ENCODE measurements at regions not wholly inside any gene's neighbourhood (a gene's known extent, or its start where the extent isn't known, plus 50 kb on each side); places are given as distances from the start of the nearest gene placed in this dataset.
"Not testable (repeated sequence)": the region's sequence is repeated elsewhere in the genome, so short reads cannot be mapped to it uniquely, and the experiment has no call there.

DNA sequence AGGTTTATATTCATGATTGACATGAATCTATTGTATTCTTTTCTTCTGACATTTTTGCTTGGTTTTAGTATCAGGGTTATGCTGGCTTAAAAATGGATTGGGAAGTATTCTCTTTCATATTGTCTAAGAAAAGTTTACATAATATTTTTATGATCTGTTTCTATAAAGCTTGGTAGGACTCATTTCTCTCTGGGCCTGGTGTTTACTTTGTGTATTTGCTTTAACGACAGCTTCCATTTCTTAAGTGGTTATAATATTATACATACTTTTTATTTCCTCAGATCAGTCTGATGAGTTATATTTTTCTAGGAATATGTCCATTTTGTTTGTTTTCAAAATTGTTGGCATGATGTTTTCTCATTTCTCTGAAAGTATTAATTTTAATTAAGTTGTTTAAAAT is 117.9 kb upstream of the IL12A start:
- DNase-seq (ENCODE audit: low read depth): no peak

DNA sequence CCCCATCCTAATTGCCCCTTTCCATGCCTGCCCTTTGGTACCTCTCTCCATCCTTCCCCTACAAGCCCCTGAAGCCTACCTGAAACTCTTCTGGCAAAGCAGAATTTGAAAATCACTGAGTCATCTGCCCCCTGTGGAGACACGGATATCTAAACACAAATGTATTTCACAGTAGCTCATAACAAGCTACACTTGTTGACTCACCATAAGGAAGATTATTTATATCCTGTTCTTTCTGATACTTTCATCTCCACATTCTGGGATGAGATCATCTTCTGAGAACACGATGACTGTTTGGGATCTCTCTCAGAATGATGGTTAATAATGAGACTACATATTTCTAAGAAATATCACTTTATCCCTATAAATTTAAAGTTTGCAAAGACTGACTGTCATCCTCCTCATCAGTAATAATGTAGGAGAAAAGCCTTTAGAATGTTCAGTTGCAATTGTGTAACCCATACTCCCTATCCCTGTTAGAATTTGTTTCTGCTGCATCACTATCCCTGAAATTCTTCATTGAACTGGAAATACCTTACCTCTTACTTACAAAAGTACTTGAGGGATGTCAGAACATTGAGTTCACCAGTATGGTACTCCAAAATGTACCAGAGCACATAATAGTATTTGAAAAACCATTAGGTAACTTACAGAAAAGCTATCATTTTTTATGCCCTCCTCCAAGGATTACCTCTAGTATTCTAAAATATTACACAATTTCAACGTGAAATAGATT is 116.1 kb upstream of the IL12A start:
- no peak for DNase-seq (ENCODE audit: low read depth)

DNA sequence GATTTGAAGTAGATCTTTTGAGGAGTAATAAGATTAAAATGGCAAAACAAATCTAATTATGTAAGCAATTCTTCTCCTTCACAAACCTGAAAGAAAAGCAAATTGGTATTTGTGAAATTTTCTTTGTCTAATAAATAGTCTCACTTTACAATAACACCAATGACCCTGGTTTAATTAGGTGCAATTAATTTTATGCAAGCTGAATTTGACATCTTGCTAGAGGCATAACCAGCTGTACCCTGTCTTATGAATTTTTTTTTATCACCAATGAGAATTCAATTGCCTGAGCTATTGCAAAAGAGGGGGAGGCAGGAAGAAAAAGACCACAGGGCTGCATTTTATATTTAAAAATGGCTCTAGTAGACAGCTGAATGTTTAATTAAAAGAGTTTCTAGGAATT is 113.5 kb upstream of the IL12A start:
- no peak for DNase-seq (ENCODE audit: low read depth)

DNA sequence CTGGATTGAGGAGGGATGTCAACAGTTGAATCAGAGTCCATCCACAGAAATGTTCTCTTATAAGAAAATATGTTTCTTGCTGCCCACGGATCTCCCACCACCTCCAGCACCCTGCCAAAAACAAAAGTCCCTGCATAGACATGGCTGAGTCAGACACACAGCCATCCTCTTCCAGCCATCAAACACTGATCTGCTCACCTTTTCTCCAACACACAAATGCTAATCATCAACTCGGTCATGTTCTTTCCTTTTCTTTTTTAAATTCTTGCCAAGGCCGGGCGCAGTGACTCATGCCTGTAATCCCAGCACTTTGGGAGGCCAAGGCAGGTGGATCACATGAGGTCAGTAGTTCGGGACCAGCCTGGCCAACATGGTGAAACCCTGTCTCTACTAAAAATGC is 110.7 kb upstream of the IL12A start:
- no peak for DNase-seq (ENCODE audit: low read depth)

DNA sequence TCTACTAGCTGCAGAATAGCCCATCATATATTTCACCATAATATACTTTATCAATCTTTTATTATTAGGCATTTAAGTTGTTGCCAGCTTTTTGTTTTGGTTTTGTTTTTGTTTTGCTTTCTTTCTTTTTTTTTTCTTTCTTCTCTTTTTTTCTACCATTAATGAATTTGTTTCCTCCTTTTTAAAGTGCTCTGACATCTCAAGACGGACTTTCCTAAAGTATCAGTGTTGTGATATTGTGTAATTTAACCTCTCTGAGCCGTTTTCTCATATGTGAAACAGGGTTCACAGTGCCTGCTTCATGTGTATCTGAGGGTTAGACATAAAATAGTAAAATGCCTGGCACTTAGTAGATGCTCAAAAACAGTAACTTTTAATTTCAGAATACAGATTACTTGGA is 109.5 kb upstream of the IL12A start:
- no peak for DNase-seq (ENCODE audit: low read depth)

DNA sequence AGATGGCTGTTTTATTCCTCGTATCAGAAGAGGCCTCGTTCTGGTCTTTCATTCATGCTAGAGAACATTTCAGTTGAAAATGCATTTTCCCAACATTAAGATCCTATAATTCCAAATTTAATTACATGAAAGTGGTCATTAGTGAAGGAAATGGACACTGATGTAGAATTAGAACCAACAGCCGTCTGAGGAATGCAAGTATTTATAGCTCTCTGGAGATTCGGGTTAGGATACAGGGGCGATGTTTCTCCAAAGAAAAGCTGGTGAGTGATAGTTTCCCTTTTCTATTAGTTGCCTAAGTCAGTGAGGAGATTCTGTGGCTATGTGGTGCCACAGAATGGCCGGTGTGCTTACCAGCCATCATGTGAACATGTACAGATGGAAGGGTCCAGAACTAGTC is 109.0 kb upstream of the IL12A start:
- no peak for DNase-seq (ENCODE audit: low read depth)

DNA sequence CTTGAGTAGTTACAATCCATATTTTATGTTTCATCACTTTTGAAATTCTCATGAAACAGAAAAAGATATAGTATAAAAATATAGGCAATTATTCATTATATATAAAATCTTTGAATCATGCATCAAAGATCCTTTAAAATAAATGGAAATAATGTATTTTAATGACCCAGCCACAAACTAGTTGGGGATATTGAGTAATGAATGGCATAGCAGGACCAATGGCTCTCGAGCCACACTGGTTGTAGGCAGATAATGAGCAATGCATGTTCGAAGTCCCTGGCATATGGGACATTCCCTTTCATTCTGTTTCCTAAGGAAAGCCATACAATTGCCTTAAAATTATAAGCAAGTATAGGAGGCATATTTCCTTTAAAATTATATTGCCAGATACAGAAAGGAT is 107.4 kb upstream of the IL12A start:
- DNase-seq (ENCODE audit: low read depth): no peak

DNA sequence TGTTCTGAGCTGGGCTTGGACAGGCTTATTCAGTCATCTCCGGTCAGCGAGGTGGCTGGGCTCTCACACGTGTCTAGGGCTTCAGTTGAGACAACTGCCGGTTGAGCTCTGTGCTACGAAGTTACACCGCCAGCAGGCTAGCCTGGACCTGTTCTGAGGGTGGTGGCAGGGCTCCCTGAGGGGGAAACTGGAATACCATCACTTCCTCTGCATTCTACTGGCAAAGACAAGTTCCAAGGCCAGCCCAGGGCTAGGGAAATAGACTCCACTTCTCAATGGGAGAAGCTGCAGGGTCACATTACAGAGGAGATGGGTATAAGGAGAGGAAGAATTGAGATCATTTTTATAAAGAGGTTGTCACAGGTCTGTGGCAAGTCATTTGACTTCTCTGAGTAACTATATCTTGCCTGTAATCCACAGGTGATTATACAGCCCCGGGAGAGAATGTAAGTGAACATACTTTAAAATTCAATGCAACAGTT is 106.8 kb upstream of the IL12A start:
- no peak for DNase-seq (ENCODE audit: low read depth)

DNA sequence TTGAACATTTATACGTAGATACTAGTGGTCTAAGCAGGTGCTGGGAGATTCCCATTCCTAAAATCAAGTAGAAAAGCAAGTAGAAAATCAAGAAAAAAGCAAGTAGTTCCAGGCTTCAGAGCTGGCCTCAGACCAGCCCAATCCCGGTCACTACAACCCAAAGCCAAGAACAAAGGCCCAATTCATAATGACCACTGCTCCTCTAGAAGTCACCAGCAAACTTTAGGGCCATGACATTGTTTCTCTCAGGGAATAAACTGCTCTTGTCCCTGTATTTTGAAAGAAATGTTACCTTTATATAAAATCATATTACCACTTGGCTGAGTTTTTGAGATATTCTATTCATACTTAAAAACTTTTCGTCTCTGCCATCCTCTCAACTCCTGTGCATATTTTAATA is 106.3 kb upstream of the IL12A start:
- no peak for DNase-seq (ENCODE audit: low read depth)

DNA sequence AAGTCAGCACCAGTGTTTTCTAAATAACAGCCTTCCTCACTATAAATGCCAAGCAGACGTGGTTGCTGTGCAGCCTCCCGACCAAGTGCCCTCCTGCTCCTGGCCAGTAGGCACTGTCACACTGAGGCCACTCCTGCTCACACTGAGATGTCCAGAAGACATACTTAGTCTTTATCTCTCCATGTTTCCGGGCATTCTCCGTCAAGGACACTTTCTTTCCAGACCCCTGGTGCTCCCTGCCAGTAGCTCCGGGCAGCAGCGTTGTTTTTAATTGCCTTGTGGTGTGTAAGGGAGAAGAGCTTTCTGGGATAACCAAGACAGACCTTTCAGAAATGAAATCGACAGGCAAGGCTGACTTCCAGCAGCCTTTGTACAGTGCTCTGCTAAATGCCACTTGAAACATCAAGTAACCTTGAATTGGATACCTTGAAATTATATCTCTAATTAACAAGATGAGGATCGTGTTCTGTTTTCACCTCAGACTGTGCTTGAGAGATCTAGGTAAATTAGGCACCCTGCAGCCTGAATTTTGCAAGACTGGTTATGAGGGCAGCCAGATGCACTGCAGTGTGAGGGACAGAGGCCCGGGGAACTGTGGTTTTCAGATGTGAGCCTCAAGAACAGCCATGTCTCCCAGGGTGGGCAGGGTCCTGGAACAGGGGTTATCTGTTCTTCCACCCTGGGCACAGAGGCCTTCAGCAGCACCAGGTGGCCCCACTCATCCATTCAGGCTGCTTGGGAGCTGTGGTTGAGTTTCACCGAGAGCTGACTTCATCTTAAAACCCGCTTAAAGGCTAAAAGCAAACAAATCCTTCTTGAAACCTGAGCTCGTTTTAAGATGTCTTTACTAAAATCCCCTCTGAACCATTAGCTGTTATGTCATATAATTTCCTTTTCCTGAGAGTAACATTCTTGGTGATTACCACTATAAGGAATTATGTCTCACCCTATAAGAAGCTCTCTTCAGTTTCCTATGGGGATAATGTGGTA is 105.5 kb upstream of the IL12A start:
- no peak for DNase-seq (ENCODE audit: low read depth)

DNA sequence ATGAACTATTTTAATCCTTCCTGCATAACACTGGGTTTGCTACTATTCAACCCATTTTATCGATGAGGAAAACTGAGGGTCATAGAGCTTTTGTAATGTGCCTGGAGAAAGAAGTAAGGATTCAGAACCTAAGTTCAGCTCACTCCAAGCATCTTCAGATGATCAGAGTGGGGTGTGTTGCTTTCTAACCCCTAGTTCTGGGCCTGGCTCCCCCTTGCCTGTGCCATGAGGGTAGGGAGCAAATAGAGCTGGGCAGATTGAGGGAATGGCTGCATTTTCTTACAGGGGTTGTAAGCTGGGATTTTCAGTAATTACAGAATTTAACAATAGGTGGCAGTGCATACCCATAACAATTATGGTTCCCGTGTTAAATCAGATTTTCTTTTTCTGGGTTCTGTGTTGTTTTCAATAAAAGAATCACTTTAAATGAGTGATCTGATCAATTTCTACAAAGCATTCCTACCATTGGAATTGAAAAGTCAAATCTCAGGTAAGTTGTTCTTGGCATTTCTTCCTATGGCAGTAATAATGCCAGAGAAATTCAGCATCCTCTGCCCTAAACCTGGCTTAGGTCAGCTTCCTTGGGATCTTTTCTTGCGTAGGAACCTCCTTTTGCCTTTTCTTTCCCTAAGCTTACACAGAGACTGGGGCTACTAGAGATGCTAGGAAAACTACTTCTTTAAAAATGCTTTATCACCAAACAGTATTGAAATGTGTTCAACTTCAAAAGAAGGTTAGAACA is 103.8 kb upstream of the IL12A start:
- no peak for DNase-seq (ENCODE audit: low read depth)

DNA sequence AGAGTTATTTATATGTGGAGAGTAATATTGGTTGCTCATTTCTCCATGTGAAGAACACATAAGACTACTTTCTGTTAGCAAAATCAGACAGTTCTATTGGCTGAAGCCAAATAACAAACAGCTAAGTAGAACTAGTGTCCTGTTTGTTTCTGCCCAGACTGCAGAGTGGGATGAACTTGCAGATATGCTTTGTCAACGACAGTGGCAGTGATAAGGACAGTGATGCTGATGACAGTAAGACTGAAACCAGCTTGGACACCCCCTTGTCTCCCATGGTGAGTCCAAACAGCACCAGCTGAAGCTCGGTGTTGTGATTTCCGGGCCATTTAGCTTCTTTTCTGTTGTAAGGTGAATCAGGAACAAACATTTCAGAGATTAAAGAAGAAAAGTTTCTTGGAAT is 102.6 kb upstream of the IL12A start:
- no peak for DNase-seq (ENCODE audit: low read depth)

DNA sequence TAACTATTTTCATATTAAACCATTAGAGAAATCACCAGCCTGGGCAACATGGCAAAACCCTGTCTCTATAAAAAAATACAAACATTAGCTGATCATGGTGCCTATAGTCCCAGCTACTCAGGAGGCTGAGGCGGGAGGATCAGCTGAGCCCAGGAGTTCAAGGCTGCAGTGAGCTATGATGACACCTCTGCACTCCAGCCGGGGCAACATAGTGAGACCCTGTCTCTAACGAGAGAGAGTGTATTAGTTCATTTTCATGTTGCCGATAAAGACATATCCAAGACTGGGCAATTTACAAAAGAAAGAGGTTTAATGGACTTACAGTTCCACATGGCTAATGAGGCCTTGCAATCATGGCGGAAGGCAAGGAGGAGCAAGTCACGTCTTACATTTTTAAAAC is 102.1 kb upstream of the IL12A start:
- not testable (repeated sequence) for DNase-seq (ENCODE audit: low read depth)

DNA sequence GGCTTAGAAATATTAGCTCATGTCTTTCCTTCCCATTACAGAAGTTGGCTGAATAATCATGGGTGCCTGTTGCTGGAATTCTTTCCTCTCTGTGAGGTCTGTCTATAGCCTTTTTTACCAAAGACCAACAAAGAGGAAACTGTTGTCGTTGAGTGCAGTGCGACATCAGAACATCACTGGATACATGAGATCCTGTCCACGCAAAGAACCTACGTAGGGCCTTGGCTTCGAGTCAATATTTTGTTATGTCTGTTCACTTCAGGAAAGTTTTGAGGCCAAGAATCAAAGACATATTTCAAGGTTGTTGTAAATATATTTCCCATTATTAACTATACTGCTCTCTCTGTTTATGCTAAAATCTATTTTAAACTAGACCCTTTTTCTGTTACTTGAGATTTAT is 101.5 kb upstream of the IL12A start:
- DNase-seq (ENCODE audit: low read depth): no peak

DNA sequence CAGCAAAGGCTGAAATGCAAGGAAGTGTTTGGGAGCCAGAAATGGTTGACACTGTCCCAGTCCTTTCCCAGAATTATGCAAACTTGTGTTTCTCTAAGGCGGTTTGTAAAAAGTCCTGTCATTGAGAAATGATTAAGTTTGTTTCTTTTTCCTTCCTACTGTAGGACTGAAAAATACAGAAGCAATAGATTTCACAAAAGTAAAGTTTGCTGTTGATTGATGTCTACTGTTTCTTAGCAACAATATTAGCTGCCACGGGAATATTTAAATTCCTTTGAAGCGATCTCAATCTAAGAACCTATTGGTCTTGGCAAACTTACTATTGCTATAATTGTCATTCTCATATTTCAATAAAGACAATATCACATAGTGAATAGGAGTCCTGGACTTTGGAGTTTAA is 100.7 kb upstream of the IL12A start:
- no peak for DNase-seq (ENCODE audit: low read depth)

DNA sequence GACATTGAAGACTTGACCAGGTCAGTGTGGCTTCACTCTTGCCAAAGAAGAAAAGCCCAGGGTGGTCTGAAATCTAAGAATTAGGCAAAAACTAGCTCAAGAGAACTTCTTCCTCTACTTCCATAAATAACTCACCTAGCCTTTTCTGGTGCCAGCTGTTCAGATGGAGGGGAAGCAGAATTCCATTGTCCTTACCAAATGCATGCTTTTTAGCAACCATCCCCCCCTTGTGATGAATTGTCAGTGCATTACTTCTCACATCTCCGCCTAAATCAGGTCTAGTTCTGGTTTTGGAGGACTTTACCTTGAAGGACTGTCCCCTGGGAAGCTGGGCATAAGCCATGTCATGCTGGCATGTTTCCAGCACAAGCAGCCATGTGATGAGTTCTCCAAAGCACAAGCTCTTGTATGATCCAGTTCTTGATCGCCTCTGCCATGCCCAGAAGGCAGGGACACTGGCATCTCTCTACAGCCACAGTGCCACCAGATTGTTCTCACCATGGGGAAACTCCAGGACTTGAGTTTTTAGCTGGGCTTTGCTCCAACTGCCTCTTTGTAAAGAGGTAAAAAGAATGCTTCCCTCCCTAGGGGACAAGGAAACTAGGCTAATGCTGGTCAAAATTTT is 96.4 kb upstream of the IL12A start:
- no peak for DNase-seq (ENCODE audit: low read depth)

DNA sequence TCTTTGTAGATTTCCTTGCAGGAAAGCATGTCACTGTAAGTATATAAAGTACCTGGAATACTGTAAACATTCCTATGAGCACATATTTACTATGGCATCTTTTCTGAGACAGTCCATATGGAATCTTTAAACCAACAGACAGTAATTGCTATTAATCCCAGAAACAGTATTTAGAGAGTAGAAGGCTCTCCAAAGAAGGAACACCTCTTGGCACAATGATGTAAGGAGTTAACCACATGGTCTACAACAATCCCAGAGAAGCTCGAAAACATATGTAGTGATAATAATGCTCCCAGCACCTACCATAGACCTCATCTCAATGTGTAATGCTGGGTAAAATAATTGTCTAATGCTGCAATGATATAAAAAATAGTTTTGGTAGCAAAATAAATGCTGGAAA is 95.8 kb upstream of the IL12A start:
- DNase-seq (ENCODE audit: low read depth): no peak

DNA sequence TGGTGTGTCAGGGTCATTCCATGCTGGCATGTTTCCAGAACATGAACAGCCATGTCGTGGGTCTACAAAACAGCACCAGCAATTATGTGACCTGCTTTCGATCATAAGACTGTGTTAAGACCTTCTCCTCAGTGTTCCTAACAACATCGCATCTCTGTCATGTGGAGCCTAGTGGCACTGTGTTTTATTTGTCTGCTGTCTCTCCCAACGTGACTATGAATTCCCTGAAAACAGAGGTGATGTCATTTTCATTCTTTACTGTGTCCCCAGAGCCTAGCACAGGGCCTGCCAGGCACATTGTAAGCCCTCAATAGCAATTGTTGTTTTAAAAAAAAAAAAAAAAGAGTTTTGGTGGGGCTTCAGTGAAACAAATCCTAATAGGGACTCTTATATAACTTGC is 94.2 kb upstream of the IL12A start:
- DNase-seq (ENCODE audit: low read depth): no peak

DNA sequence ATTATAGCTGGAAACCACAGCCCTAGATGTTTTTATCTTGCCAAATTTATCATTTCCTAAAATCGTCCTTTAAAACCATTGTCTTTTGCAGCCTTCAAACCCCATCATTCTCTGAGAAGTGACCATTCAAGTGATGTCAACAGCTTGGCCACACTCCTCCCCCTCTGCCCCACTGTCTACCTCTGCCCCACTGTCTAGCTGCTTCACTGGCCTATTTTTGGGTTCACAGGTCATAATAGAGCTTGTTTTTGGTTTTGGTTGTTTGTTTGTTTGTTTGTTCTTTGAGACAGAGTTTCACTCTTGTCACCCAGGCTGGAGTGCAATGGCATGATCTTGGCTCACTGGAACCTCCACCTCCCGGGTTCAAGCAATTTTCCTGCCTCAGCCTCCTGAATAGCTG is 93.2 kb upstream of the IL12A start:
- no peak for DNase-seq (ENCODE audit: low read depth)

DNA sequence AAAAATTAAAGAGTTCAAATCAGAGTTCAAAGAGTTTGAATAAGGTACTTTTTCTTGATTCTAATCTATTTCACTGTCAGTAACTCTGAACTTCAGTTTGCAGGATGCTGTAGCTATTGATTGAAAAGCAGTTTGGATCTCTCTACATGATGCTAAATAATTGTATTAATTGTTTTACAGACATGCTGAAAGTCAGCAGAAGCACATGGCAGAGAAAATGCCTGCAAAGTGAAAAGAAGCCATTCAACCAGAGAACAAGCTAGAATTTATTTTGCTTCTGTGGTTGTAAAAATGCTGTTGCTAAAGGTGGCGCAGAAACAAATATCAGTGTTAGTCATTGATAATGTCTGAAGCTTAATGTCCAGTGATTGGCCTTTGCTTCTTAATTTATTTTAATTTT is 92.1 kb upstream of the IL12A start:
- no peak for DNase-seq (ENCODE audit: low read depth)

DNA sequence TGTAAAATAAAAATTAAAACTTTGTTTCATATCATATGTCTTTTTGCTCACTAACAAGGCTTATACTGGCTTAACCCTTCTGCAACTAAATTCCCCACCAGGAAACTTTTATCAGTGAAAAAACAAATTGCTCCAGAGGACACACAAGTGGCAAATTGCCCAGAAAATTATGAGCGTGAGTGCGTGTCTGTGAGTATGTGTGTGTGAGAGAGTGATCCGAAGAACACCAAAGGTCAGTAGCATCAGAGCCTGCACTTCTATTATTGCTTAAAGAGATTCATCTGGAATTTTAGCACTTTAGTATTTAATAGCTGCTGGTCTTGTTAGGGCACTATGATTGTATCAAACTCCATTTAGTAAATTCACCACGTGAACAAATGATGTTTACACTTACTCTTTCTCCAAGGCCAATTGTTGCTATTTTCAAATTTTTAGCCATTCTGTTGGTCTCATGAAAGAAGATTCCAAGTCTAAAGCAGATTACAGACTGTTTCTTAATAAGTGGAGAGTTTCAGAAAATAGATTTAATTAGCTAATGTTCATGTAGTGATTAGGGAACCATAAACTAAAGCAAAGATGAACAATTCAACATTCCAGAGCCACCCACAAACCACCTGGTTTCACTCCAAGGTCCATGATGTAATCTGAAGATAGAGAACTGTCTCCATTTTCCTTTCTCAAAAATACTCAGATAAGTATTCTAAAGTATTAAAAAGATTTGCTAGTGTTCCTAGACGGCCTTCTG is 91.1 kb upstream of the IL12A start:
- DNase-seq (ENCODE audit: low read depth): no peak
